HG03095 (cell line): ENCODE measurements at regions not wholly inside any gene's neighbourhood (a gene's known extent, or its start where the extent isn't known, plus 50 kb on each side); places are given as distances from the start of the nearest gene placed in this dataset.

Source experiments
- ATAC-seq: cut with Tn5 transposase; IDR thresholded peaks from one replicate; pipeline ENCODE4 v1.9.1; 2021; ENCODE audit warnings: moderate library complexity; ENCODE audit not compliant: unreplicated experiment

- ATAC-seq, result no peak
Observed at GRCh38 chr9:107727086-107727780, 237.7 kb upstream of the KLF4 start.

GRCh38 chr9:107723015-107723414 lies 233.4 kb upstream of the KLF4 start:
- no peak for ATAC-seq

GRCh38 chr9:107721705-107722245 lies 232.2 kb upstream of the KLF4 start:
- ATAC-seq, result no peak

GRCh38 chr9:107720501-107720900 lies 230.9 kb upstream of the KLF4 start:
- no peak for ATAC-seq

- no peak for ATAC-seq
Observed at GRCh38 chr9:107717529-107718314, 228.2 kb upstream of the KLF4 start.

GRCh38 chr9:107715740-107716139 lies 226.2 kb upstream of the KLF4 start:
- ATAC-seq, result no peak

- ATAC-seq, result no peak
Observed at GRCh38 chr9:107713470-107713869, 223.9 kb upstream of the KLF4 start.

- ATAC-seq, result no peak
Observed at GRCh38 chr9:107712390-107712789, 222.8 kb upstream of the KLF4 start.

GRCh38 chr9:107711542-107711941 lies 222.0 kb upstream of the KLF4 start:
- ATAC-seq, result no peak

- no peak for ATAC-seq
Observed at GRCh38 chr9:107710953-107711352, 221.4 kb upstream of the KLF4 start.

- no peak for ATAC-seq
Observed at GRCh38 chr9:107710546-107710945, 221.0 kb upstream of the KLF4 start.

GRCh38 chr9:107708791-107709190 lies 219.2 kb upstream of the KLF4 start:
- no peak for ATAC-seq

- no peak for ATAC-seq
Observed at GRCh38 chr9:107707915-107708441, 218.4 kb upstream of the KLF4 start.

GRCh38 chr9:107707428-107707837 lies 217.9 kb upstream of the KLF4 start:
- no peak for ATAC-seq

GRCh38 chr9:107706701-107707427 lies 217.3 kb upstream of the KLF4 start:
- ATAC-seq, result no peak

- ATAC-seq, result no peak
Observed at GRCh38 chr9:107705521-107705920, 216.0 kb upstream of the KLF4 start.

GRCh38 chr9:107704774-107705173 lies 215.2 kb upstream of the KLF4 start:
- no peak for ATAC-seq

- no peak for ATAC-seq
Observed at GRCh38 chr9:107703651-107704050, 214.1 kb upstream of the KLF4 start.

GRCh38 chr9:107700847-107701246 lies 211.3 kb upstream of the KLF4 start:
- ATAC-seq, result no peak

- no peak for ATAC-seq
Observed at GRCh38 chr9:107699231-107699630, 209.7 kb upstream of the KLF4 start.

- ATAC-seq, result no peak
Observed at GRCh38 chr9:107698779-107699178, 209.2 kb upstream of the KLF4 start.
